ENCODE measurements at regions not wholly inside any gene's neighbourhood (a gene's known extent, or its start where the extent isn't known, plus 50 kb on each side); places are given as distances from the start of the nearest gene placed in this dataset.

- DNase-seq, result no peak
Observed at GRCh38 chr1:201742955-201743805, 85.8 kb upstream of the IPO9 start.

GRCh38 chr1:201745023-201745422 is 83.9 kb upstream of the IPO9 start:
- no peak for DNase-seq

GRCh38 chr1:201746156-201746555 is 82.8 kb upstream of the IPO9 start:
- no peak for DNase-seq

GRCh38 chr1:201747261-201747660 is 81.7 kb upstream of the IPO9 start:
- DNase-seq, result no peak

GRCh38 chr1:201748335-201748734 is 80.6 kb upstream of the IPO9 start:
- DNase-seq, result no peak

GRCh38 chr1:201749059-201749690 is 79.8 kb upstream of the IPO9 start:
- DNase-seq, result no peak

- DNase-seq, result no peak
Observed at GRCh38 chr1:201750120-201750519, 78.8 kb upstream of the IPO9 start.

GRCh38 chr1:201750934-201751333 is 78.0 kb upstream of the IPO9 start:
- no peak for DNase-seq

- DNase-seq, result no peak
Observed at GRCh38 chr1:201751872-201752271, 77.1 kb upstream of the IPO9 start.

- no peak for DNase-seq
Observed at GRCh38 chr1:201752333-201752732, 76.6 kb upstream of the IPO9 start.

GRCh38 chr1:201753492-201753891 is 75.5 kb upstream of the IPO9 start:
- no peak for DNase-seq

GRCh38 chr1:201754353-201754752 is 74.6 kb upstream of the IPO9 start:
- DNase-seq, result no peak

GRCh38 chr1:201755200-201755599 is 73.8 kb upstream of the IPO9 start:
- no peak for DNase-seq

- DNase-seq, result no peak
Observed at GRCh38 chr1:201756406-201756805, 72.6 kb upstream of the IPO9 start.

- no peak for DNase-seq
Observed at GRCh38 chr1:201758499-201759050, 70.4 kb upstream of the IPO9 start.

GRCh38 chr1:201759194-201759815 is 69.7 kb upstream of the IPO9 start:
- no peak for DNase-seq

GRCh38 chr1:201760516-201760915 is 68.4 kb upstream of the IPO9 start:
- DNase-seq, result no peak

GRCh38 chr1:201761178-201761577 is 67.8 kb upstream of the IPO9 start:
- peak in 1 of 51 donors; percentile 15 for DNase-seq

GRCh38 chr1:201761871-201762270 is 67.1 kb upstream of the IPO9 start:
- DNase-seq, result no peak

- DNase-seq, result no peak
Observed at GRCh38 chr1:201762381-201762780, 66.6 kb upstream of the IPO9 start.

- DNase-seq, result peak in 1 of 51 donors; percentile 48
Observed at GRCh38 chr1:201763455-201764140, 65.4 kb upstream of the IPO9 start.

GRCh38 chr1:201764166-201764565 is 64.8 kb upstream of the IPO9 start:
- no peak for DNase-seq

Data from hypothalamus (tissue), 51 donors.